ENCODE measurements at regions not wholly inside any gene's neighbourhood (a gene's known extent, or its start where the extent isn't known, plus 50 kb on each side); places are given as distances from the start of the nearest gene placed in this dataset.
"Not testable (repeated sequence)": the region's sequence is repeated elsewhere in the genome, so short reads cannot be mapped to it uniquely, and the experiment has no call there.

DNA sequence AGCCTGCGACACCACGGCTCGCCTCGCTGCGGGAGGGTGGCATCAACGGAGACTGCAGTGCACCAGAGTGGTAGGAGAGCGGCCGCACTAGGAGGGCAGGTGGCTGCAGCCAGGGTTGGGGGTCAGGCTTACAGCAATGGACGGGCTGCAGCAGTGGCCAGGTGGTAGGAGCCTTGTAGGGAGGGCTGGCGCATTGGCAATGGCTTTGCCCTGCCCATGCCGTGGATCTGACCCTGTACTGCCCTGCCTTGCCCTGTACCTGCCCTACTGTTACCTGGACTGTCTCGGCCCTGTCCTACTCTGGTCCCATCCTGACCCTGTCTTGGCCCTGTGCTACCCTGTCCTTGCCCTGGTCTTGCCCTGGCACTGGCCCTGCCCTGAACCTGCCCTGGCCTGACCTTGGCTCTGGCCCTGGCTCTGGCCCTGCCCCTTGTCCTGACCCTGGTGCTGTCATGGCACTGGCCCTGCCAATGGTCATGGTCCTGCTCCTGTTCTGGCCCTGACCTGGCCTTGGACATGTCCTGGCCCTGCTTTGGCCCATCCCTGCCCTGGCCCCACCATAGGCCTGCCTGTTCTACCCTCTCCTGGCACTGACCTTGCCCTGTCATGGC, 240.0 kb downstream of the GOLGA6L6 start:
- not testable (repeated sequence) for H3K27me3 ChIP-seq (ENCODE audit: control insufficient read depth in 5 of 5, insufficient read depth in 4 of 5, low read length in 5 of 5); H3K9me3 ChIP-seq (ENCODE audit: control insufficient read depth in 5 of 5, low read length in 5 of 5); H3K36me3 ChIP-seq (ENCODE audit: control insufficient read depth in 5 of 5, insufficient read depth in 5 of 5, low read length in 5 of 5)

DNA sequence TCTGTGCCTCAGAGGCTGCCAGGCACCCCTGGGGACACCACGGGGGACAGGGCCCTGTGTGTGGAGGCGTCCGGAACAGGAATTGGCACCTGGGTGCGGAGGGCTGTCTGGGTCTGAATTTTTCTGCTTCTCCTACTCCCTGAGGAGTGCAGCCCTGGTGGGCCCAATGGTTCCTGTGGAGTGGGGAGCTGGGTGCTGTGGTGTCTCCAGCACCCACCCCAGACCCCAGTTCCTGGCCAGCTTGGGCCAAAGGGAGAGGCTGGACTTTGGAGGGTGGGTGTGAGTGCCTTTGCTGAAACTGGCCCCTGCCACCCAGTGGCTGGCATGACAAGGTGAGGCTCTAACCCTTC, 240.6 kb downstream of the GOLGA6L6 start:
- not testable (repeated sequence) for H3K4me3 ChIP-seq (ENCODE audit: low read depth in 1 of 5, low read length in 5 of 5); H3K4me1 ChIP-seq (ENCODE audit: control insufficient read depth in 5 of 5, insufficient read depth in 5 of 5, low read length in 5 of 5); H3K27me3 ChIP-seq (ENCODE audit: control insufficient read depth in 5 of 5, insufficient read depth in 4 of 5, low read length in 5 of 5); H3K9me3 ChIP-seq (ENCODE audit: control insufficient read depth in 5 of 5, low read length in 5 of 5); H3K36me3 ChIP-seq (ENCODE audit: control insufficient read depth in 5 of 5, insufficient read depth in 5 of 5, low read length in 5 of 5); H3K27ac ChIP-seq (ENCODE audit: low read depth, low read length); H3K9ac ChIP-seq (ENCODE audit: low read length in 5 of 5)

More for the DNA sequence above, 240.0 kb downstream of the GOLGA6L6 start:
- not testable (repeated sequence) for H3K4me3 ChIP-seq (ENCODE audit: low read depth in 1 of 5, low read length in 5 of 5); H3K4me1 ChIP-seq (ENCODE audit: control insufficient read depth in 5 of 5, insufficient read depth in 5 of 5, low read length in 5 of 5); H3K27ac ChIP-seq (ENCODE audit: low read depth, low read length); H3K9ac ChIP-seq (ENCODE audit: low read length in 5 of 5)

DNA sequence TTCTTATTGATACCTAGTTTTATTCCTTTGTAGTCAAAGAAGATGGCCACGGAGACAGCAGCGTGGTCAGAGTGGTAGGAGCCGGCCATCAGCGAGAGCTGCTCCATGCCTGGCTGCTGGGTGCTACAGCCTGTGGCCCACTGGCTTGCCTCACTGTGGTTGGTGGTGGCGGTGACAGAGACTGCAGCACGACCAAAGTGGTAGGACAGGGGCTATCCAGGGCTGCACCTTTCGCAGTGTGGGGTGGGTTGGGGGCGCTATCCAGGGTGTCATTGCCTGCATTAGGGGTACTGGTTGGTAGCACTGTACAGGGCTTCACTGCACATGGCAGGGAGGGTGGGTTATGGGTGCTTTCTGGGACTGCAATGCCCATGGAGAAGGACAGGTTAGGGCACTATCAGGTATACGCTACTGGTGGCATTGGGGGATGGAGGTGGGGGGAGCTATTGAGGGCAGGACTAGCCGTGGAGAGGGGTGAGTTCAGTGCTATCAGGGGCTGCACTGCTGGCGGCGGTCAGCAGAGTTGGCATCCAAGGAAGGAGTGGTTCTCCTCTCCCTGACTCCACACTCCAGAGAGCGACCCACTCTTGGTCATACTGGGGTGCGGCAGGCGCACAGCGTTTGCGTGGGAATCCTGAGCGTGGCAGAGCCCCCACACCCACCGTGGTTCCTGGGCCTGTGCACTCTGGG, 241.1 kb downstream of the GOLGA6L6 start:
- H3K9ac ChIP-seq (ENCODE audit: low read length in 5 of 5); H3K36me3 ChIP-seq (ENCODE audit: control insufficient read depth in 5 of 5, insufficient read depth in 5 of 5, low read length in 5 of 5); H3K4me3 ChIP-seq (ENCODE audit: low read depth in 1 of 5, low read length in 5 of 5); H3K27me3 ChIP-seq (ENCODE audit: control insufficient read depth in 5 of 5, insufficient read depth in 4 of 5, low read length in 5 of 5); H3K27ac ChIP-seq (ENCODE audit: low read depth, low read length); H3K4me1 ChIP-seq (ENCODE audit: control insufficient read depth in 5 of 5, insufficient read depth in 5 of 5, low read length in 5 of 5); H3K9me3 ChIP-seq (ENCODE audit: control insufficient read depth in 5 of 5, low read length in 5 of 5): not testable (repeated sequence)

DNA sequence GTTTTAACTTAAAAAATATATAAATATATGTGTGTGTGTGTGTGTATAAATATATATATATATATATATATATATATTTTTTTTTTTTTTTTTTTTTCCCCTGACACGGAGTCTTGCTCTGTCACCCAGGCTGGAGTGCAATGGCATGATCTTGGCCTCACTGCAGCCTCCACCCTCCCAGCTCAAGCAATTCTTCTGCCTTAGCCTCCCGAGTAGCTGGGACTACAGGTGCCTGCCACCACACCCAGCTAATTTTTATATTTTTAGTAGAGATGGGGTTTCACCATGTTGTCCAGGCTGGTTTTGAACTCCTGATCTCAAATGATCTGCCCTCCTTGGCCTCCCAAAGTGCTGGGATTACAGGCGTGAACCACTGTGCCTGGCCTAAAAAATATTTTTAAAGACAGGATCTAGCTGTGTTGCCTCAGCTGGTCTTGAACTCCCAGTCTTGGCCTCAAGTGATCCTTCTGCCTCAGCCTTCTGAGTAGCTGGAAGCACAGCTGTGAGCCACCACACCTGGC, 243.9 kb downstream of the GOLGA6L6 start:
- H3K27ac ChIP-seq (ENCODE audit: low read depth, low read length); H3K9me3 ChIP-seq (ENCODE audit: control insufficient read depth in 5 of 5, low read length in 5 of 5); H3K36me3 ChIP-seq (ENCODE audit: control insufficient read depth in 5 of 5, insufficient read depth in 5 of 5, low read length in 5 of 5); H3K4me1 ChIP-seq (ENCODE audit: control insufficient read depth in 5 of 5, insufficient read depth in 5 of 5, low read length in 5 of 5); H3K9ac ChIP-seq (ENCODE audit: low read length in 5 of 5); H3K27me3 ChIP-seq (ENCODE audit: control insufficient read depth in 5 of 5, insufficient read depth in 4 of 5, low read length in 5 of 5); H3K4me3 ChIP-seq (ENCODE audit: low read depth in 1 of 5, low read length in 5 of 5): not testable (repeated sequence)

DNA sequence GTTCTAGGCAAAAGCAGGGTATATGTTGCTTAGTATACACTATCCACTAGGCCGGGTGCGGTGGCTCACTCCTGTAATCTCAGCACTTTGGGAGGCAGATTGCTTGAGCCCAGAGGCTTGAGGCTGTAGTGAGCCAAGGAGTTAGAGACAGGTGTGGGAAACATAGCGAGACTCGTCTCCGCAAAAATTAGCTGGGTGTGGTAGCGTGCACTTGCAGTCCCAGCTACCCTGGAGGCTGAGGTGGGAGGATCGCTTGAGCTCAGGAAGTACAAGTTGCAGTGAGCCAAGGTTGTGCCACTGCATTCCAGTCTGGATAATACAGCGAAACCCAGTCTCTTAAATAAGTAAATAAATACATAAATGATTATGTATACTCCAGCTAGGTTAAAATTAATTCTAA, 245.3 kb downstream of the GOLGA6L6 start:
- not testable (repeated sequence) for H3K4me1 ChIP-seq (ENCODE audit: control insufficient read depth in 5 of 5, insufficient read depth in 5 of 5, low read length in 5 of 5); H3K27me3 ChIP-seq (ENCODE audit: control insufficient read depth in 5 of 5, insufficient read depth in 4 of 5, low read length in 5 of 5)

DNA sequence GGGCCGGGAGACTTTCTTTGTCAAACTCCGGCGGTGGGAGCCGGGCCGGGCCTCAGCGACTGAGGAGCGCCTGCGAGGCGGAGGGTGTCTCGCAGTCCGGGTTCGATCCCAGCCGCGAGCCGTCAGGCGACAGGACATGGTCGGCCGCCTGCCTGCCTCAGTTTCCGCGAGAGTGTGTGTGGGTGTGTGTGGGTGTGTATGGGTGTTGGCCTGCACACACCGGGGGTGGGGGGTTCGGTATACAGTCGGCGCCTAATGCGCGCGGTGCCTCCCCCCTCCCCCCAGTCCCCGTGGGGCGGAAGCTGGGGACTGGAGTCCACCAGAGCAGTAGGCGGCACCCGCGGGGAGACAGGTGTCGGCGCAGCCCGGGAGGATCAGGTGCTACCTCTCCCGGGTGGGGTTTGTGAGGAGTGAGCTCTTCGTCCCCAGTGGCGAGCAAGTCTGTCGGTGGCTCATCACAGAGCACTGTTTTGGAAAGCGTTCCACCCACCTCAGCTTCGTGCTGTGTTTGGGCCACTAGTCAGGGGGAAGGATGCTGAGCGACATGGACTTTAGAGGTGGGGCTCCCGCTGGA, 246.3 kb downstream of the GOLGA6L6 start:
- Histone ChIP-seq H3K27ac (ENCODE audit: low read depth, low read length) (no peak overlapping the region), H3K36me3 (ENCODE audit: control insufficient read depth in 5 of 5, insufficient read depth in 5 of 5, low read length in 5 of 5) (no peaks in the 10 kb centered on the region), H3K9me3 (ENCODE audit: control insufficient read depth in 5 of 5, low read length in 5 of 5) (peaks cover 0 to 7% (median 0%) of the 10 kb centered on the region in 5 donors), H3K27me3 (ENCODE audit: control insufficient read depth in 5 of 5, insufficient read depth in 4 of 5, low read length in 5 of 5) (no peaks in the 10 kb centered on the region), H3K4me3 (ENCODE audit: low read depth in 1 of 5, low read length in 5 of 5) (no peak overlapping the region), H3K9ac (ENCODE audit: low read length in 5 of 5) (no peak overlapping the region), H3K4me1 (ENCODE audit: control insufficient read depth in 5 of 5, insufficient read depth in 5 of 5, low read length in 5 of 5) (no peaks in the 10 kb centered on the region)

More for the DNA sequence above, 245.3 kb downstream of the GOLGA6L6 start:
- H3K9ac ChIP-seq (ENCODE audit: low read length in 5 of 5); H3K36me3 ChIP-seq (ENCODE audit: control insufficient read depth in 5 of 5, insufficient read depth in 5 of 5, low read length in 5 of 5); H3K4me3 ChIP-seq (ENCODE audit: low read depth in 1 of 5, low read length in 5 of 5); H3K9me3 ChIP-seq (ENCODE audit: control insufficient read depth in 5 of 5, low read length in 5 of 5); H3K27ac ChIP-seq (ENCODE audit: low read depth, low read length): not testable (repeated sequence)

DNA sequence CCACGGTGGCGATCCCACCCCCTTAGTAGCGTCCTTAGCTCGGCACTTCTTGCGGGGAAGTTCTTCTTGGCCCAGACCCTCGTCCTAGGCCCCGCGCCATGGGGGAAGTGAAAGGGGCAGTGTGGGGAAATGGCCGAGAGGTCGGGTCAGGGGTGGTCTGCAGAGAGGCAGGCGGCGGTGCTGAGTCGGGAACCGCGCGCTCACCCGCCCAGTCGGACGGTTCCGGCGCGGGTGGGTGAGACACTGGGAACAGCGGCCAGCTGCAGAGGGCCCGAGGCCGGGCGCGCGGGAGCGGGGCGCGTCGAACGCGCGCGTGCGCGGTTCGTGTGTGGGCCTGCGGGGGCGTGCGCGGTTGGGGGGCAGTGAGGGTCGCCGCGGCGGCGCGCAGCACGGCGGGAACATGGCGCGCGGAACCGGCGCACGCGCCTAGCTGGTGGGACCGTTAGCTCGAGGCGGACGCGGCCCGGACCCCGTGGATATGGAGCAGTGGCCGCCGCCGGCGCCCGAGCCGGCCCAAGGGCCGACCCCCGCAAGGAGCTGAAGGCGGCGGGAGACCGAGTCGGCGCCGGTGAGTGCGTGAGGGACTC, 246.9 kb downstream of the GOLGA6L6 start:
- Histone ChIP-seq H3K36me3 (ENCODE audit: control insufficient read depth in 5 of 5, insufficient read depth in 5 of 5, low read length in 5 of 5) (no peaks in the 10 kb centered on the region), H3K9ac (ENCODE audit: low read length in 5 of 5) (no peak overlapping the region), H3K27ac (ENCODE audit: low read depth, low read length) (no peak overlapping the region), H3K4me3 (ENCODE audit: low read depth in 1 of 5, low read length in 5 of 5) (no peak overlapping the region), H3K9me3 (ENCODE audit: control insufficient read depth in 5 of 5, low read length in 5 of 5) (peaks cover 0 to 7% (median 0%) of the 10 kb centered on the region in 5 donors), H3K4me1 (ENCODE audit: control insufficient read depth in 5 of 5, insufficient read depth in 5 of 5, low read length in 5 of 5) (no peaks in the 10 kb centered on the region), H3K27me3 (ENCODE audit: control insufficient read depth in 5 of 5, insufficient read depth in 4 of 5, low read length in 5 of 5) (no peaks in the 10 kb centered on the region)

DNA sequence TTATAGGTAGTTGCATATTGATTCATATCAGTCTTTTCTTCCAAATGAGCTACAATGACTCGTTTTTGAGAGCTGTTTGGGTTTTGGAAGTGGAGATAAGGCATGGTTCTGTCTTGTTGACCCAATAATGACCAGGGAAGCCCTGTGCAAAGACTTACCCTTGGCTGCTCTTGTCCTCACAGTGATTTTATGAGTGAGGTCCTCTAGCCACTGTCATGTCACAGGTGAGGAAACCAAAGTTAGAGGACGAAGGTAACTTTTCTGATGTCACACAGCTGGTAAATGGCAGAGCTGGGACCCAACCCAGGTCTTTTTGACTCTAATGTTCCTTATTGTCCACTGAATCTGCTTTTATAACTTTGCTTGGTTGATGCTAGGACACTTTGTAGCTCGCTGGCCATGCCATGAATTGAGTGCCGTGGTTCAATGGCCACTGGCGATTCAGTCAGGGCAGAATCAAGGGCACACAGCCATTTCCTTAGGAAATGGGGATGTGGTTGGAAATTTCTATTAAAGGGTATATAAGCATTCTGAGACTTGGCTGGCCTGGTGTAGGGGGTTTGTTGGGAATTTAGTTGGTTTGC, 249.1 kb downstream of the GOLGA6L6 start:
- not testable (repeated sequence) for H3K27ac ChIP-seq (ENCODE audit: low read depth, low read length); H3K4me1 ChIP-seq (ENCODE audit: control insufficient read depth in 5 of 5, insufficient read depth in 5 of 5, low read length in 5 of 5); H3K4me3 ChIP-seq (ENCODE audit: low read depth in 1 of 5, low read length in 5 of 5); H3K9ac ChIP-seq (ENCODE audit: low read length in 5 of 5); H3K9me3 ChIP-seq (ENCODE audit: control insufficient read depth in 5 of 5, low read length in 5 of 5); H3K36me3 ChIP-seq (ENCODE audit: control insufficient read depth in 5 of 5, insufficient read depth in 5 of 5, low read length in 5 of 5); H3K27me3 ChIP-seq (ENCODE audit: control insufficient read depth in 5 of 5, insufficient read depth in 4 of 5, low read length in 5 of 5)

DNA sequence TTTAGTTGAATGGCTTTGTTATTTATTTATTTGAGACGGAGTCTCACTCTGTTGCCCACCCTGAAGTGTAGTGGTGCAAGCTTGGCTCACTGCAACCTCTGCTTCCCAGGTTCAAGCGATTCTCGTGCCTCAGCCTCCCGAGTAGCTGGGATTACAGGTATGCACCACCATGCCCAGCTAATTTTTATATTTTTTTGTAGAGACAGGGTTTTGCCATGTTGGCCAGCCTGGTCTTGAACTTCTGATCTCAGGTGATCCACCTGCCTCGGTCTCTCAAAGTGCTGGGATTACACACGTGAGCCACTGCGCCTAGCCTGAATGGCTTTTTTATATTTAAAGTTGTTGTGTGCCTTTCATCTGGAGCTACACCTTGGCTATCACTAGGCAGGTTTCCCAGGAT, 250.0 kb downstream of the GOLGA6L6 start:
- H3K27me3 ChIP-seq (ENCODE audit: control insufficient read depth in 5 of 5, insufficient read depth in 4 of 5, low read length in 5 of 5); H3K4me1 ChIP-seq (ENCODE audit: control insufficient read depth in 5 of 5, insufficient read depth in 5 of 5, low read length in 5 of 5); H3K9ac ChIP-seq (ENCODE audit: low read length in 5 of 5); H3K9me3 ChIP-seq (ENCODE audit: control insufficient read depth in 5 of 5, low read length in 5 of 5); H3K27ac ChIP-seq (ENCODE audit: low read depth, low read length); H3K4me3 ChIP-seq (ENCODE audit: low read depth in 1 of 5, low read length in 5 of 5); H3K36me3 ChIP-seq (ENCODE audit: control insufficient read depth in 5 of 5, insufficient read depth in 5 of 5, low read length in 5 of 5): not testable (repeated sequence)

DNA sequence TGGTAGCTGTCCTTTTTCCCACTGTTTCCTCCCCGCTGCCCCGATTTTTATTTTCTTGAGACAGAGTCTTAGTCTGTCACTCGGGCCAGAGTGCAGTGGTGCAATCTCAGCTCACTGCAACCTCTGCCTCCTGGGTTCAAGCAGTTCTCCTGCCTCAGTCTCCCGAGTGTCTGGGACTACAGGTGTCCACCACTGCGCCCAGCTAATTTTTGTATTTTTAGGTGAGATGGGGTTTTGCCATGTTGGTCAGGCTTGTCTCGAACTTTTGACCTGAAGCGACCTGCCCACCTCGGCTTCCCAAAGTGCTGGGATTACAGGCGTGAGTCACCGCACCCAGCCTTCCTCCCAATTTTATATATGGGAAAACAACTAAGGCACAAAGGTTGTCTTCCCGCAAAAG, 251.0 kb downstream of the GOLGA6L6 start:
- H3K9ac ChIP-seq (ENCODE audit: low read length in 5 of 5); H3K36me3 ChIP-seq (ENCODE audit: control insufficient read depth in 5 of 5, insufficient read depth in 5 of 5, low read length in 5 of 5); H3K4me1 ChIP-seq (ENCODE audit: control insufficient read depth in 5 of 5, insufficient read depth in 5 of 5, low read length in 5 of 5); H3K27ac ChIP-seq (ENCODE audit: low read depth, low read length); H3K4me3 ChIP-seq (ENCODE audit: low read depth in 1 of 5, low read length in 5 of 5); H3K27me3 ChIP-seq (ENCODE audit: control insufficient read depth in 5 of 5, insufficient read depth in 4 of 5, low read length in 5 of 5); H3K9me3 ChIP-seq (ENCODE audit: control insufficient read depth in 5 of 5, low read length in 5 of 5): not testable (repeated sequence)
